Chondrocyte (in vitro differentiated cells): ENCODE measurements at regions not wholly inside any gene's neighbourhood (a gene's known extent, or its start where the extent isn't known, plus 50 kb on each side); places are given as distances from the start of the nearest gene placed in this dataset.

Experiments used
- DNase-seq: peaks from one replicate; pipeline ENCODE4 v3.0.0; 2021; ENCODE audit warnings: mixed read lengths, low spot score
- H3K27ac Mint-ChIP-seq: one replicate; pipeline ENCODE4 v1.8.0; 2021; ENCODE audit warnings: mild to moderate bottlenecking, moderate library complexity, mixed read lengths; ENCODE audit not compliant: unreplicated experiment
- H3K27me3 Mint-ChIP-seq: 2 replicates; pipeline ENCODE4 v1.8.0; 2021; ENCODE audit warnings: low read depth, mixed read lengths
- H3K36me3 Mint-ChIP-seq: 2 replicates; pipeline ENCODE4 v1.8.0; 2021; ENCODE audit warnings: low read depth, mixed read lengths
- H3K4me1 Mint-ChIP-seq: 2 replicates; pipeline ENCODE4 v1.8.0; 2021; ENCODE audit warnings: low read depth, mild to moderate bottlenecking, mixed read lengths
- H3K4me3 Mint-ChIP-seq: one replicate; pipeline ENCODE4 v1.8.0; 2021; ENCODE audit warnings: mild to moderate bottlenecking, moderate library complexity, mixed read lengths; ENCODE audit not compliant: unreplicated experiment
- H3K9me3 Mint-ChIP-seq: 2 replicates; pipeline ENCODE4 v1.8.0; 2021; ENCODE audit warnings: low read depth, mixed read lengths
- TF ChIP-seq, protein P1 (sequence below): fragments of 200-600 bp; sonication (generic); IDR thresholded peaks from 2 replicates; pipeline ENCODE4 v1.5.0; 2021; ENCODE audit warnings: antibody characterized with exemption, mild to moderate bottlenecking, moderate library complexity

DNA sequence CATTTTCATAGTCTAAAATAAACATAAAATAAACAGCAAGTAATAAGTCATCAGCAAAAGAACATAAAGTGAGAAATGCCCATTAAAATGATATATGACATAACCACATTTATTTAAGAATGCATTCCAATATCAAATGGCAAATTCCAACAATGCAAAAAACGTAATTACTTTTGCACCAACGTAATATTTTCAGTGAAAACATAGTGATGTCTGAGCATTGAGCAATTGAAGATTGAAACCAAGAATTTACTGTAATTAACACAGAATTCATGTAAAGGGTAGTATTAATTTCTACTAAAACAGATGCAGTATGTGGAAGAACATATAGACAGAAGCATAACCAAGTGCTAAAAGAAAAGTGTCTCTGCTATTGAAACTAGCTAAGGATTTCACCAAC, 123.0 kb upstream of the TNS3 start:
- Mint-ChIP-seq H3K4me1 (peaks cover 20% of the 10 kb centered on the region), H3K27ac (no peak overlapping the region), H3K9me3 (no peaks in the 10 kb centered on the region), H3K4me3 (no peak overlapping the region), H3K27me3 (no peaks in the 10 kb centered on the region), H3K36me3 (no peaks in the 10 kb centered on the region)
- TF ChIP-seq, protein P1, sequence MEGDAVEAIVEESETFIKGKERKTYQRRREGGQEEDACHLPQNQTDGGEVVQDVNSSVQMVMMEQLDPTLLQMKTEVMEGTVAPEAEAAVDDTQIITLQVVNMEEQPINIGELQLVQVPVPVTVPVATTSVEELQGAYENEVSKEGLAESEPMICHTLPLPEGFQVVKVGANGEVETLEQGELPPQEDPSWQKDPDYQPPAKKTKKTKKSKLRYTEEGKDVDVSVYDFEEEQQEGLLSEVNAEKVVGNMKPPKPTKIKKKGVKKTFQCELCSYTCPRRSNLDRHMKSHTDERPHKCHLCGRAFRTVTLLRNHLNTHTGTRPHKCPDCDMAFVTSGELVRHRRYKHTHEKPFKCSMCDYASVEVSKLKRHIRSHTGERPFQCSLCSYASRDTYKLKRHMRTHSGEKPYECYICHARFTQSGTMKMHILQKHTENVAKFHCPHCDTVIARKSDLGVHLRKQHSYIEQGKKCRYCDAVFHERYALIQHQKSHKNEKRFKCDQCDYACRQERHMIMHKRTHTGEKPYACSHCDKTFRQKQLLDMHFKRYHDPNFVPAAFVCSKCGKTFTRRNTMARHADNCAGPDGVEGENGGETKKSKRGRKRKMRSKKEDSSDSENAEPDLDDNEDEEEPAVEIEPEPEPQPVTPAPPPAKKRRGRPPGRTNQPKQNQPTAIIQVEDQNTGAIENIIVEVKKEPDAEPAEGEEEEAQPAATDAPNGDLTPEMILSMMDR: no peak
- no peak for DNase-seq

DNA sequence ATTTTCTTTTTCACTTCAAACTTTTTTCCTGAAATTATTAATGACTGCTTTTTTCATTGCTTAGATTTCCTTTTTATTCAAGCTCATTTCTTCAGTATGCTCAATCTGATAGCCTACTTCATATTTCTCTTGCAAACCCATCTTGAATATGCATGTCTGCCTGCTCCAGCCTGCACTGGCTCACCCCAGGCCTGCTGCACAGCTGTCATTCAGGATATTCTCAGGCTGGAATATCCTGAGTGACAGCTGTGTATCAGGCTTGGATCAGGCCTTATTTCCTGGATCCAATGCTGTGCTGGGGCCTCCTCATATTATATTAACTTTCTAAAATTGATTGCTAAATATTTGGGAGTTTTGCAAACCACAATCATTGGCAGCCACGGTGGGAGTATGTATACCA, 120.2 kb upstream of the TNS3 start:
- Mint-ChIP-seq H3K27me3 (no peaks in the 10 kb centered on the region), H3K36me3 (no peaks in the 10 kb centered on the region), H3K4me3 (no peak overlapping the region), H3K9me3 (no peaks in the 10 kb centered on the region), H3K4me1 (peaks cover 17% of the 10 kb centered on the region), H3K27ac (no peak overlapping the region)
- TF ChIP-seq, protein P1: no peak
- DNase-seq: no peak

DNA sequence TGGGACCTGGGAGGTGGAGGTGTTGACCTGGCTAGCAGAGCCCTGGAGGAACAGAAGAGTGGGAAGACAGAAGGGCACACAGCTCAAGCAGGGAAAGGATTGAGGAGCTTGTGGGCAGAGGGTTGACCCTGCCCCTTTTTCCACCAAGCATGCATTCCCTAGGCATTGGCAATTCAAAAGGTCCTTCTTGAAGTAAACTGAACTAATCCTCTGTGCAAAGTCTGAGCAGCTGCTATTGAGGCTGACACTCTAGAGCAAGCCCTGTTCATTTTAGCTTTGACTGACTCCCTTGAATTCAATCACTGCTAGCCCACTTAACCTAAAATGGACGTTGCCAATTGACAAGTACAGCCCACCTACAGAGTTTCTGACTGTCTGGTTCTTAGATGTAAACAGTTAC, 116.5 kb upstream of the TNS3 start:
- H3K4me3 Mint-ChIP-seq: no peak overlapping the region
- H3K27me3 Mint-ChIP-seq: no peaks in the 10 kb centered on the region
- peaks cover 8% of the 10 kb centered on the region for H3K4me1 Mint-ChIP-seq
- TF ChIP-seq, protein P1: no peak
- H3K27ac Mint-ChIP-seq: peak overlapping the region; percentile 50
- no peaks in the 10 kb centered on the region for H3K9me3 Mint-ChIP-seq
- DNase-seq: no peak
- H3K36me3 Mint-ChIP-seq: peaks cover under 1% of the 10 kb centered on the region

DNA sequence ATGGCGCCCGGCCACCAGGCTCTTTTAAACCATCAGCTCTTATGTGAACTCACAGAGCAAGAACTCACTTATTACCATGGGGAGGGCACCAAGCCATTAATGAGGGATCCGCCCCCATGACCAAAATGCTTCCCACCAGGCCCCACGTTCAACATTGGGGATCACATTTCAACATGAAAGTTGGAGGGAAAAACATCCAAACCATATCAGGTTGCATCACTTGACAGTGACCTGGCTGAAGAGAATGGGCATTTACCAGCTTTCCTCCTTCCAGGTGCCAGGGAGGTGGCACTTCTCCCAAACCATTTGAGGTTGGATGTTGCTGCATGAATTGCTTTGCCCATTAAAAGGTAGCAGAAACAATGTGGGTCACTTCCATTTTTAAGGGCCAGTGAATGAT, 115.6 kb upstream of the TNS3 start:
- H3K36me3 Mint-ChIP-seq: peaks cover 1% of the 10 kb centered on the region
- no peak for DNase-seq
- no peaks in the 10 kb centered on the region for H3K27me3 Mint-ChIP-seq
- H3K9me3 Mint-ChIP-seq: no peaks in the 10 kb centered on the region
- H3K4me3 Mint-ChIP-seq: no peak overlapping the region
- H3K4me1 Mint-ChIP-seq: peaks cover 16% of the 10 kb centered on the region
- H3K27ac Mint-ChIP-seq: no peak overlapping the region
- TF ChIP-seq, protein P1: no peak

DNA sequence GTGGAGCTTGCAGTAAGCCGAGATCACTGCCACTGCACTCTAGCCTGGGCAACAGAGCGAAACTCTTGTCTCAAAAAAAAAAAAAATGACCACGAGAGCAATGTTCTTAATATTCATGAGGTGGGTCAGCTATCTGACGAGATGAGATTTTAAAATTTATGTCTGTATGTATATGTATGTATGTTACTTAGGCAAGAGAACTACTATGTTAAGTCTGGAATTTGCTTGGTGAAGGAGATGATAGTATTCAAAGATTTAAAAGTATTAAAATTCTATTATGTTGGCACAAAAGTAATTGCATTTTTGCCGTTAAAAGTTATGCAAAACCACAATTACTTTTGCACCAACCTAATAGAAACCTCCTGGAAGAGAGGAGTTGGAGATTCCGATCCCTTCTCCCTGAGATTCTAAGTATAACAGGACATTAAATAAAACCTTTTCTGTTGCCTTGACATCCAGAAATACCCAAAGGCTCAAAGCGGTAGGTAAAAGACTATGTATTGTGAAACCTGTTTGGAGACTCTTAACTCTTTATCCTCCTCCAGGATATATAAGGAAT, 114.3 kb upstream of the TNS3 start:
- Mint-ChIP-seq H3K4me1 (peaks cover 26% of the 10 kb centered on the region), H3K36me3 (peaks cover 1% of the 10 kb centered on the region), H3K9me3 (no peaks in the 10 kb centered on the region), H3K27ac (no peak overlapping the region), H3K4me3 (no peak overlapping the region), H3K27me3 (no peaks in the 10 kb centered on the region)
- no peak for DNase-seq
- TF ChIP-seq, protein P1: no peak
